Endothelial cell of umbilical vein (primary cell): ENCODE measurements at regions not wholly inside any gene's neighbourhood (a gene's known extent, or its start where the extent isn't known, plus 50 kb on each side); places are given as distances from the start of the nearest gene placed in this dataset.

ENCODE experiments used
- BruUV-seq: library from RNA; stranded (reverse); fragments of 400-500 nt; replicated peaks from 2 replicates; lab custom pipeline; 2021; lab: Mats Ljungman, UMichigan
- CTCF ChIA-PET: fragments of 300-600, 350-600 bp; sonication (Branson Sonifier 250); formaldehyde crosslinking; loops from one replicate; lab custom pipeline; 2021; ENCODE audit warnings: antibody characterized with exemption, inconsistent platforms; lab: Charles Lee
- POLR2A ChIA-PET: fragments of 300-600, 350-600 bp; sonication (Branson Sonifier 250); formaldehyde crosslinking; loops from one replicate; lab custom pipeline; 2021; ENCODE audit warnings: antibody characterized with exemption, inconsistent platforms; lab: Charles Lee
- DNase-seq: peaks from one replicate; pipeline ENCODE4 v3.0.0-alpha.2; 2011; ENCODE audit warnings: low read depth, low spot score
- FAIRE-seq: peaks from 2 replicates; lab custom pipeline; 2011; peaks lifted over from hg19 to GRCh38; lab: Jason Lieb, UNC
- H2AFZ ChIP-seq: 2 replicates; pipeline ENCODE4 v1.6.0; 2012; ENCODE audit warnings: low read depth, low read length, control low read depth, inconsistent platforms
- H3K27ac ChIP-seq: 2 replicates; pipeline ENCODE4 v1.5.1; 2011; ENCODE audit warnings: low read depth, mild to moderate bottlenecking, control low read depth, low read length, moderate library complexity; ENCODE audit not compliant: insufficient read depth
- H3K27me3 ChIP-seq, 2 experiments: 2 replicates each; pipeline versions ENCODE4 v1.6.0 to v1.6.1; 2011; ENCODE audit warnings: low read length in 2 of 2, mixed read lengths in 1 of 2; ENCODE audit not compliant: control insufficient read depth in 2 of 2, insufficient read depth in 2 of 2
- H3K36me3 ChIP-seq, 2 experiments: 2 replicates in 1 of 2; 3 replicates in 1 of 2; pipeline ENCODE4 v1.5.1; 2011; ENCODE audit warnings: low read length in 2 of 2, mild to moderate bottlenecking in 1 of 2, moderate library complexity in 1 of 2; ENCODE audit not compliant: control insufficient read depth in 2 of 2, insufficient read depth in 2 of 2; ENCODE audit errors: extremely low read depth in 1 of 2
- H3K4me1 ChIP-seq: 3 replicates; pipeline ENCODE4 v1.5.1; 2011; ENCODE audit warnings: mild to moderate bottlenecking, low read length; ENCODE audit not compliant: control insufficient read depth, insufficient read depth; ENCODE audit errors: extremely low read depth
- H3K4me2 ChIP-seq: 2 replicates; pipeline ENCODE4 v1.6.1; 2011; ENCODE audit warnings: low read length, control low read depth, mixed read lengths; ENCODE audit not compliant: insufficient read depth
- H3K4me3 ChIP-seq, 3 experiments: fragments of 200-600 bp in 1 of 3; sonication (generic), shearing (Covaris generic) in 1 of 3; replicated peaks in 1 of 3; 2 replicates each; pipeline ENCODE4 v1.5.1; 2011 to 2016; ENCODE audit warnings: control low read depth in 3 of 3, low read length in 3 of 3, mild to moderate bottlenecking in 2 of 3, inconsistent platforms in 1 of 3, low read depth in 1 of 3, moderate library complexity in 1 of 3; ENCODE audit not compliant: insufficient read depth in 1 of 3
- H3K79me2 ChIP-seq: 2 replicates; pipeline ENCODE4 v1.6.0; 2012; ENCODE audit warnings: low read length, inconsistent platforms; ENCODE audit not compliant: control insufficient read depth, insufficient read depth
- H3K9ac ChIP-seq: replicated peaks from 2 replicates; pipeline ENCODE3; 2011; ENCODE audit warnings: low read length, control low read depth; ENCODE audit not compliant: insufficient read depth; ENCODE audit errors: extremely low read depth
- H3K9me1 ChIP-seq: replicated peaks from 3 replicates; pipeline ENCODE4 v1.6.0; 2011; ENCODE audit warnings: mild to moderate bottlenecking, low read length; ENCODE audit not compliant: control insufficient read depth, insufficient read depth; ENCODE audit errors: extremely low read depth
- H3K9me3 ChIP-seq: replicated peaks from 2 replicates; pipeline ENCODE4 v1.5.1; 2012; ENCODE audit warnings: low read length, inconsistent platforms; ENCODE audit not compliant: control insufficient read depth, insufficient read depth
- H4K20me1 ChIP-seq: replicated peaks from 2 replicates; pipeline ENCODE3; 2011; ENCODE audit warnings: mild to moderate bottlenecking, low read length; ENCODE audit not compliant: control insufficient read depth, insufficient read depth; ENCODE audit errors: extremely low read depth
- EZH2 ChIP-seq: IDR thresholded peaks from 2 replicates; pipeline ENCODE4 v1.6.1; 2012; ENCODE audit warnings: borderline replicate concordance, low read depth, mild to moderate bottlenecking, moderate library complexity, low read length, inconsistent platforms; ENCODE audit not compliant: severe bottlenecking
- FOS ChIP-seq: IDR thresholded peaks from 2 replicates; pipeline ENCODE4 v1.6.1; 2011; ENCODE audit warnings: mild to moderate bottlenecking, low read length, moderate library complexity, borderline replicate concordance; ENCODE audit not compliant: insufficient read depth
- GATA2 ChIP-seq: IDR thresholded peaks from 2 replicates; pipeline ENCODE4 v1.7.0; 2011; ENCODE audit warnings: low read depth, mild to moderate bottlenecking, moderate library complexity, mixed read lengths, low read length; ENCODE audit not compliant: insufficient read length, insufficient read depth
- JUN ChIP-seq: IDR thresholded peaks from 2 replicates; pipeline ENCODE4 v1.6.1; 2011; ENCODE audit warnings: borderline replicate concordance, low read depth; ENCODE audit not compliant: insufficient read length, insufficient read depth
- MYC ChIP-seq: IDR thresholded peaks from one replicate; pipeline ENCODE4 v1.6.1; 2011; ENCODE audit warnings: mild to moderate bottlenecking, low read depth, low read length
- POLR2A ChIP-seq: IDR thresholded peaks from 2 replicates; pipeline ENCODE4 v1.6.1; 2012; ENCODE audit warnings: low read depth, mild to moderate bottlenecking, control low read depth, low read length
- POLR2AphosphoS5 ChIP-seq: IDR thresholded peaks from 2 replicates; pipeline ENCODE4 v1.6.1; 2012; ENCODE audit warnings: low read depth, mild to moderate bottlenecking, control low read depth, low read length, moderate library complexity; ENCODE audit not compliant: insufficient read depth
- dilution Hi-C: fragments of 300-500 bp; cut with MboI; formaldehyde crosslinking; loops from one replicate; pipeline ENCODE4 v1.15.0; 2019; ENCODE audit warnings: low sequenced_read_pairs; ENCODE audit not compliant: extremely low pct_ligation_motif_present
- intact Hi-C: fragments of 100-400 bp; cut with micrococcal nuclease; formaldehyde crosslinking; loops from one replicate; pipeline ENCODE4 v1.10.0; 2022
- TF ChIP-seq, protein P1 (sequence below), 2 donors: IDR thresholded peaks; 1 replicate in 1 of 2; 2 replicates in 1 of 2; pipeline ENCODE4 v1.5.1; 2011; ENCODE audit warnings: low read length in 2 of 2, mild to moderate bottlenecking in 2 of 2, moderate library complexity in 2 of 2, control low read depth in 1 of 2, inconsistent platforms in 1 of 2, low read depth in 1 of 2; ENCODE audit not compliant: insufficient read depth in 1 of 2; ENCODE audit errors: extremely low read depth in 1 of 2
- TF ChIP-seq, protein P2 (sequence below): IDR thresholded peaks from 2 replicates; pipeline ENCODE4 v1.6.1; 2011; ENCODE audit not compliant: insufficient read depth, insufficient read length

- TF ChIP-seq, protein P1, sequence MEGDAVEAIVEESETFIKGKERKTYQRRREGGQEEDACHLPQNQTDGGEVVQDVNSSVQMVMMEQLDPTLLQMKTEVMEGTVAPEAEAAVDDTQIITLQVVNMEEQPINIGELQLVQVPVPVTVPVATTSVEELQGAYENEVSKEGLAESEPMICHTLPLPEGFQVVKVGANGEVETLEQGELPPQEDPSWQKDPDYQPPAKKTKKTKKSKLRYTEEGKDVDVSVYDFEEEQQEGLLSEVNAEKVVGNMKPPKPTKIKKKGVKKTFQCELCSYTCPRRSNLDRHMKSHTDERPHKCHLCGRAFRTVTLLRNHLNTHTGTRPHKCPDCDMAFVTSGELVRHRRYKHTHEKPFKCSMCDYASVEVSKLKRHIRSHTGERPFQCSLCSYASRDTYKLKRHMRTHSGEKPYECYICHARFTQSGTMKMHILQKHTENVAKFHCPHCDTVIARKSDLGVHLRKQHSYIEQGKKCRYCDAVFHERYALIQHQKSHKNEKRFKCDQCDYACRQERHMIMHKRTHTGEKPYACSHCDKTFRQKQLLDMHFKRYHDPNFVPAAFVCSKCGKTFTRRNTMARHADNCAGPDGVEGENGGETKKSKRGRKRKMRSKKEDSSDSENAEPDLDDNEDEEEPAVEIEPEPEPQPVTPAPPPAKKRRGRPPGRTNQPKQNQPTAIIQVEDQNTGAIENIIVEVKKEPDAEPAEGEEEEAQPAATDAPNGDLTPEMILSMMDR (IDR thresholded peaks at IDR 0.05; ENCODE audit: extremely low read depth in 1 of 2, insufficient read depth in 1 of 2, low read depth in 1 of 2, low read length in 2 of 2): no peak
- TF ChIP-seq MYC (no peak), JUN (no peak), EZH2 (no peak), POLR2A (no peak), GATA2 (no peak), POLR2AphosphoS5 (no peak), FOS (no peak)
- TF ChIP-seq, protein P2, sequence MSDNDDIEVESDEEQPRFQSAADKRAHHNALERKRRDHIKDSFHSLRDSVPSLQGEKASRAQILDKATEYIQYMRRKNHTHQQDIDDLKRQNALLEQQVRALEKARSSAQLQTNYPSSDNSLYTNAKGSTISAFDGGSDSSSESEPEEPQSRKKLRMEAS: no peak
- no peak for FAIRE-seq
- Histone ChIP-seq H3K79me2 (no peaks in the 10 kb centered on the region), H3K9ac (no peak overlapping the region), H3K36me3 (no peaks in the 10 kb centered on the region), H4K20me1 (no peaks in the 10 kb centered on the region), H2AFZ (no peak overlapping the region), H3K4me2 (no peak overlapping the region), H3K27me3 (no peaks in the 10 kb centered on the region), H3K4me1 (no peaks in the 10 kb centered on the region), H3K9me3 (no peaks in the 10 kb centered on the region), H3K27ac (no peak overlapping the region), H3K4me3 (no peak overlapping the region), H3K9me1 (no peaks in the 10 kb centered on the region)
- intact Hi-C loops: no loop called here
- no TSS peak for BruUV-seq
- dilution Hi-C loops: no loop called here
- POLR2A ChIA-PET: no interaction called here
- CTCF ChIA-PET: no interaction called here
- DNase-seq: peak; percentile 34
Measured at GRCh38 chr18:56233595-56233994, 404.8 kb downstream of the TXNL1 start.
